Pulmonary artery endothelial cell (primary cell): ENCODE measurements at regions not wholly inside any gene's neighbourhood (a gene's known extent, or its start where the extent isn't known, plus 50 kb on each side); places are given as distances from the start of the nearest gene placed in this dataset.

ENCODE experiments used
- DNase-seq: peaks from one replicate; pipeline ENCODE4 v3.0.0-alpha.2; 2011; ENCODE audit warnings: low read depth, low spot score

DNA sequence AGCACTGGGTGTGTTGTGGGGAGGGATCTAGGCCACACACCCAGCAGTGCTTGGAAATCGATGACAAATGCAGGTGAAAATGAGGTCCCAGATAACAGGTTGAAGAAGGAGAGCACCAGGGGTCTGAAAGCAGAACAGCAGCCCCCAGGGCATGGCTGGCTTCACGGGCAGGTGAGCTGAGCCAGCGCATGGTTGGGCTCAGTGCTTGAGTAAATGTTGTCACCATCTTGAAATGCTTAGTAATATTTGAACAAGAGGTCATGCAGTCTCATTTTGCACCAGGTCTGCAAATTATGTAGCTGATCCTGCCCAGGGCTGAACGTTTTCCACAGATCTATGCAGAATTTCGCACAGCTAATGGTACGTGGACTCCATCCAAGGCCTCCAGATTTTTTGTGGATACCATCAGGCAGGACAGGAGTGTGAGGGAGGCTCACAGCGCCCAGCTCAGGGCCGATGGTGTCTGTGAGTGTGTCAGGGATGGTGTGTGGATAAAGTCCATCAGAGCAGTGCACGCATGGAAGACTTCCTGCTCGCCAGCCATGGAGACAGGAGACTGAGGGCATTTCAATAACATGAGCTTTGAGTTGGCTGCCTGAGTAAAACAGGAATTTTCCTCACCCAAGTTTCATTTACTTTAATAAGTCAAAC lies 53.1 kb upstream of the SNX9 start:
- DNase-seq = no peak

DNA sequence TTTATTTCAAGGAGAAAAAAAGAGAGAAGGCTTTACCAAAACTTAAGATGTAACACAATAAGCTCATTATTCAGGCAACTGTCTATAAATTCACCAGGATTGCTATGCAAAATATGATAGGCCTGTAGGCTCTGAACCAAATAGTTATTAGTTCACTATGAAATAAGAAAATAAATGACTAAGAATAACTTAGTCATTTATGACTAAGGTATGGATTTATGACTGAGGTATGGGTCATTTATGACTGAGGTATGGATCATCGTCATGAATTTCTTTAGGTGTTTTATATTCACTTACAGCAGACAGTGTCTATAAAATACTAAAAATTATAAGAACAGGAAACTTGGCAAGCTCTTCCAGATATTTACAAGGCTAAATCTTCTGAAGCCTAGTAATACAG lies 52.1 kb upstream of the SNX9 start:
- DNase-seq = no peak

DNA sequence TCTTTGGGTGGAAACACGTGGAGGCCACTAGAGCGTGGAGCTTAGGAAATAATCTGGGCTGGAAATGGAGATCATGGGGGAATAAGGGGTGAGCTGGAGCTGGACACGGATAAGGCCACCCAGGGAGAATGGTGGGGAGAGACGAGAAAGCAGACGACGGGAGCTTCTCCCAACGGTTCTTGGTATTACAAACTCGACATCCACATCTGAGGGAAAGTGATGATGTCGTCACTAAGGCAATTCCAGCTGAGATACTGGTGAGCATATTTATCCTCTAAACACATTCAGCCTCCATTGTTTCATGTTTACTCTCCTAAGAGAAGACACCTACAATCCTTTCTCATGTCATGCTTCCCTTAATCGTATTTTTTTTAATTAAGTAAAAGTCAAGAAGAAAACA lies 50.2 kb upstream of the SNX9 start:
- no peak for DNase-seq
